Mesodermal cell (in vitro differentiated cells): ENCODE measurements at regions not wholly inside any gene's neighbourhood (a gene's known extent, or its start where the extent isn't known, plus 50 kb on each side); places are given as distances from the start of the nearest gene placed in this dataset.
"Not testable (repeated sequence)": the region's sequence is repeated elsewhere in the genome, so short reads cannot be mapped to it uniquely, and the experiment has no call there.

Experiments
- H3K27ac ChIP-seq: 2 replicates; pipeline ENCODE4 v1.7.0; 2013; ENCODE audit warnings: mild to moderate bottlenecking, low read depth, low read length, moderate library complexity; ENCODE audit not compliant: severe bottlenecking
- H3K36me3 ChIP-seq: 2 replicates; pipeline ENCODE4 v1.7.1; 2013; ENCODE audit warnings: mild to moderate bottlenecking, low read length, moderate library complexity; ENCODE audit not compliant: control insufficient read depth, insufficient read depth
- H3K4me1 ChIP-seq: one replicate; pipeline ENCODE4 v1.7.1; 2013; ENCODE audit warnings: mild to moderate bottlenecking, low read length; ENCODE audit not compliant: insufficient read depth, control insufficient read depth, poor library complexity, severe bottlenecking
- H3K4me3 ChIP-seq: 2 replicates; pipeline ENCODE4 v1.7.0; 2013; ENCODE audit warnings: low read length, control low read depth, mild to moderate bottlenecking; ENCODE audit not compliant: insufficient read depth, poor library complexity, severe bottlenecking; ENCODE audit errors: extremely low read depth
- H3K9me3 ChIP-seq: 2 replicates; pipeline ENCODE4 v1.7.1; 2013; ENCODE audit warnings: mild to moderate bottlenecking, low read length, moderate library complexity; ENCODE audit not compliant: control insufficient read depth
- WGBS, 2 experiments: methylation state at CpG; one replicate each; pipeline ENCODE4 v1.1.5; 2013; ENCODE audit warnings: missing lambda C conversion rate in 2 of 2; ENCODE audit not compliant: insufficient coverage in 2 of 2; 5-methylcytosine and 5-hydroxymethylcytosine counted together

DNA sequence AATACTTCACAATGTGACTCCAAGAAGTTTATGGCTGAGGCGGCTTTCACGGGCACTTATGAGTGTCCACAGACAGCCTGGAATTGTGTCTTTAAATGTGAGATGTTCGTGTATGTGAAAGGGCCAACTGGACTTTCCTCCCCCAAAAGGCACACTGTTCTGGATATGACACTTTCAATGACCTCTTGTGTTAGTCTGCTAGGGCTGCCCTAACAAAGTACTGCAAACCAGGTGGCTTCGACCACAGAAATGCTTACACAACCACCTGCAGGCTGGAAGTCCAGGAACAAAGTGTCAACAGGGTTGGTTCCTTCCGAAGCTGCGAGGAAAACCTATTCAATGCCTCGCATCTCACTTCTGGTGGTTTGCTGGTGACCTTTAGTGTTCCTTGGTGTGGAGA is 281.7 kb downstream of the ANAPC1 start:
- H3K4me3 ChIP-seq, H3K9me3 ChIP-seq, H3K4me1 ChIP-seq, H3K36me3 ChIP-seq, H3K27ac ChIP-seq: not testable (repeated sequence)
- WGBS, 2 experiments: no CpG with 5 or more reads among the region's 7 CpGs

GRCh38 chr2:111605798-111606197 is 278.2 kb downstream of the ANAPC1 start:
- H3K36me3 ChIP-seq, H3K4me3 ChIP-seq: not testable (repeated sequence)
- WGBS, 2 experiments: 88 to 100% methylated on average over 3 to 4 of the region's 11 CpGs

GRCh38 chr2:111606632-111607031 is 277.4 kb downstream of the ANAPC1 start:
- H3K27ac ChIP-seq, H3K4me1 ChIP-seq, H3K9me3 ChIP-seq, H3K36me3 ChIP-seq, H3K4me3 ChIP-seq: not testable (repeated sequence)
- no CpG with 5 or more reads among the region's 1 CpG for WGBS, 2 experiments

More at GRCh38 chr2:111605798-111606197, 278.2 kb downstream of the ANAPC1 start:
- H3K27ac ChIP-seq, H3K9me3 ChIP-seq, H3K4me1 ChIP-seq: not testable (repeated sequence)

DNA sequence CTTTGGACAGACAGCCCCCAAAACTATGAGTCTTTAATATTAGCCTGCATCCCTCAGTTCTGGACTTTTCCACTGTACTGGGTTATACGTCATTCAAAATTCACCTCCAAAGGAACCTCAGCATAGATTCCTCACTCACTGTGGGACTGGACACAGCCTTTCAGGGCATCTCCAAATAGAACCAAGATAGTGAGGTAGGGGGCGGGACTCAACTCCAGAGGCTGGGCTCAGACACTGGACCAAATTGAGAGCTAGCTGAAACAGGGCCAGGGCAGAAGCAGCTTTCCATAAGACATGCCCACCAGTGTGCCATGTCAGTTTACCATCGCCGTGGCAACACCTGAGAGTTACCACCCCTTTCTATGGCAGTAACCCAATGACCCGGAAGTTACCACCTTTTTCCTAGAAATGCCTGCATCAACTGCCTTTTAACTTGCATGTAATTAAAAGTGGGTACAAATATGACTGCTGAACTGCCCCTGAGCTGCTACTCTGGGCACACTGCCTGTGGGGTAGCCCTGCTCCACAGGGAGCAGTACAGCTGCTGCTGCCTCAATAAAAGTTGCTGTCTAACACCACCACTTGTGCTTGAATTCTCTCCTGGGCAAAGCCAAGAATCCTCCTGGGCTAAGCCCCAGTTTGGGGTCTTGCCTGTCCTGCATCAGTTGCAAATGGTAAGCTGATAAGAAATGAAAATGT is 274.7 kb downstream of the ANAPC1 start:
- not testable (repeated sequence) for H3K27ac ChIP-seq, H3K9me3 ChIP-seq, H3K4me3 ChIP-seq, H3K4me1 ChIP-seq, H3K36me3 ChIP-seq
- WGBS, 2 experiments: no CpG with 5 or more reads among the region's 5 CpGs

DNA sequence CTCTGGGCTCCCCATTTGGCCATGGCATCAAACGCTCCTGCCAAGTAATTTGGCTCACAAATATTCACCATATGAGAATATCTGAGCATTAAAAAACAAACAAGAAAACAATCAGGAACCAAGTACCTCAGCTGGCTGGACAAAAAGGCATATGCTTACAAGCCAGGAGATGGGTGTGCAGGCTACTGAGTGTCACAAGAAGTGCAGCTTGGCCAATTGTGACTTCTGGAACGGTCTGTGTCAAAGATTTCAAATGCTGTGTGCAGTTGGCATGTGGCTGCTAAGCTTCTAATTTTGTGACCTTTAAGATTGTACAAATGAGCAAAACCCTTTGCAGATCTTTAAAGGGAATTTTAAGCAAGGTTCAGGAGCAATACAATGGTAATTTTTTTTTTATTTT is 274.0 kb downstream of the ANAPC1 start:
- H3K4me3 ChIP-seq, H3K4me1 ChIP-seq: not testable (repeated sequence)
- WGBS, 2 experiments: 83% methylated on average over 1 of the region's 2 CpGs; no CpG with 5 or more reads in 1 of the 2 experiments

DNA sequence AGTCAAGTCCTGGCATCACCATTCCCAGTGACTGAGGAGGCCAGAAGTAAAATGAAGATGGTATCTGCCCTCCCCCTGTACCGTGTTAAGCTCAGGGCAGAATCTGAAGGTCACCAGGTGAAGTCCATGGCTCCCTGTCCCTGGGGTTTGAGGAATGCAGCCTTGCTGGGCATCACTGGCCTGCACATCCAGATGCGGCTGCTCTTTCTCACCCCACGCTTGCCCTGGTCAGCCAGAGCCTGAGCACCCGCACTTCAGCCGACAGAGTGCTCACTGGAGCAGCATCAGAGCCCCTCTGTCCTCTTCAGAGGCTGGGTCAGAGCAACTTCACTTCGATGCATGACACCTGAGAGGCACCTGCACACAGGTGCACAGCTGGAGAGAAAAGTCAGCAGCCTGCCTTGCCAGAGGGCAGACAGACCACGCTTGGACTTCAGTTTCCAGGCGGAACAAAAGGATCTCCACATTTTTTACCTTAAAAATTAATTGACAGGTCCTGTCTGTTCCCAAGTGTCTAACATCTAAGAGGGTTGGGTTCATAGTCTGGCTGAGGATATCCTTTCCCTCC is 267.3 kb downstream of the ANAPC1 start:
- no peaks in the 10 kb centered on the region for H3K9me3 ChIP-seq
- H3K4me1 ChIP-seq: peaks cover 7% of the 10 kb centered on the region
- WGBS, 2 experiments: 93 to 94% methylated on average over 7 to 8 of the region's 8 CpGs
- H3K27ac ChIP-seq: no peak overlapping the region
- no peak overlapping the region for H3K4me3 ChIP-seq
- H3K36me3 ChIP-seq: no peaks in the 10 kb centered on the region

More for the DNA sequence above, 274.0 kb downstream of the ANAPC1 start:
- H3K9me3 ChIP-seq, H3K36me3 ChIP-seq, H3K27ac ChIP-seq: not testable (repeated sequence)

DNA sequence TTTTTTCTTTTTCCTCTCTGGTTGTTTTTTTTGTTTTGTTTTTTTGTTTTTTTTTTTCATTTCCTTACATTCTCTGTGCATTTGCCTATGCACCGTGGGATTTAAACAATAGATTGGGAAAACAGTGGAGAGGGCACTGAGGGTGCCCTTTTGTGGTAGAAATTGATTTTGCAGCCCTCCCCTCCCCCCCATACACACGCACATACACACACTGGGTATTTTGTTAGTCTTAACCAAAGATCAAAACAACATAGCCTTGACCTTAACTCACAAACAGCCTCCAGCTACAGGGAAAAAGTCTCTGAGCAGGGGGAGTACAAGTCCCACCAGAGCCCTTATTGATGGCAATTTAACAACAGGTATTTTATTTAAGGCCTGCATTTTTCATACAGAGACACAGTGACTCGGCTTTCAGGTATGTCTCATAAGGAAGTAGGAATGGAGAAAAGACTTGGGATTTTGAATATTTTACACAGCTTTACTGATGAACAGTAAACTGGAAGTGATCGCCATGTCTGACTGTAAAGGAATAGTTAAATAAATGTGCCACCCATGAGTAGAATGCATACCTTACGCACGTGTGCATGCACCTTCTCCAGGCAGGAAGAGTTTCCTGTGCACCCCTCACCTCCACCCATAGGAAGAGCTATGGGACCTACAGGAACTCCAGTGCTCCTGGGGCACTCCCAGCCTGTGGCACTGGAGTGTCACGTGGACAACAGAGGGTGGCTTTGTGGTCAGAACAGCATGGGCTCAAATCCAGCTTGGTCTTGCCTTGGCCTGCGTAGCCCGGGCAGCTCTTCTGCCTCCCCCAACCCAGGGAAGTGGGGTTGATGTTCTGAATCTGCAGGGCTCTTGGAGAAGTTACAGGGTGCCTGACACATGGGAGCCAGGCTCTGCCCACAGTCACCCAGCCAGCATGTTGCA is 266.4 kb downstream of the ANAPC1 start:
- Histone ChIP-seq H3K4me3 (no peak overlapping the region), H3K36me3 (no peaks in the 10 kb centered on the region), H3K4me1 (peaks cover 7% of the 10 kb centered on the region), H3K27ac (no peak overlapping the region), H3K9me3 (no peaks in the 10 kb centered on the region)
- WGBS, 2 experiments: 73 to 80% methylated on average over 6 to 7 of the region's 9 CpGs

DNA sequence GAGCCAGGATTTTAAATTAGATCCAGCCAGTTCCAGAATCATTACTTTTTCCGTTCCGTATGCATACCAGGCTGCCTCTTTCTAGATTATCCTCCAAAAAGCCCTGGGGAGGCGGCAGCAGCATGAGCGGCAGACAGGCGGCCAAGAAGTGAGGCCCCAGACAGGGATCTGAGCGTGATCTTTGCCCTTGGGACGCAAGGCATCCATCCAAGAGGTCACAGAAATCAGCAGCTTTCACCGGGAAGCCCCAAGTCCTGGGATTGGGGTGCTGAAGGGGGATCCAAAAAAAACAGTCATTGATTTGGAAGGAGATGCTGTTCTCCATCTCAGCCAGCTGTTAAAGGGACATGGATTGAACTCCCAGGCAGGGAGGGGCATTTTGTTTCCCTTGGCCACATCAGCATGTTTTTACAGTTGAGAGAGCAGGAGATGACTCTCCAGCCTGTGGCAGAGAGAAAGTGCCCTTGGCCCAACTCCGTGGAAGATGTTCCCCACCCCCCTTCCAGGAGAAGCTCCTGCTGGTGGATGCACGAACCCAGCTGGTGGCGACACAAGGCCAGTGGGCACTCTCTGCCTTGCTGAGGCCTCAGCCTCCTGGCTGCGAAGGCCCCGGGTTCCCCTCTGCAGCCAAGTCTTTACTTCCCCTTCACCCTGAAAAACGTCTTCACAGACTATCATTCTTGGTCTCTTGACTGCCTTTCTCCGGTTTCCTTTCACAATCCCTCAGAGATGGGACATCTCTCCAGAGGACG is 265.6 kb downstream of the ANAPC1 start:
- Histone ChIP-seq H3K4me3 (no peak overlapping the region), H3K9me3 (no peaks in the 10 kb centered on the region), H3K4me1 (peaks cover 7% of the 10 kb centered on the region), H3K36me3 (no peaks in the 10 kb centered on the region), H3K27ac (no peak overlapping the region)
- WGBS, 2 experiments: 90 to 91% methylated on average over 14 to 15 of the region's 16 CpGs

GRCh38 chr2:111618978-111619902 is 264.8 kb downstream of the ANAPC1 start:
- Histone ChIP-seq H3K4me1 (peaks cover 7% of the 10 kb centered on the region), H3K27ac (no peak overlapping the region), H3K36me3 (no peaks in the 10 kb centered on the region), H3K9me3 (no peaks in the 10 kb centered on the region), H3K4me3 (no peak overlapping the region)
- WGBS, 2 experiments: 88 to 96% methylated on average over 6 to 7 of the region's 11 CpGs
